Stomach (tissue), 4 donors: ENCODE measurements at regions not wholly inside any gene's neighbourhood (a gene's known extent, or its start where the extent isn't known, plus 50 kb on each side); places are given as distances from the start of the nearest gene placed in this dataset.

Experiments used
- CTCF ChIP-seq, 7 experiments: fragments of 450-650 bp in 4 of 7; fragments of 200-600 bp in 3 of 7; sonication (generic) in 3 of 7; IDR thresholded peaks; one replicate each; pipeline ENCODE4 v1.5.1; 2016 to 2019; ENCODE audit warnings: antibody characterized with exemption in 7 of 7, control low read depth in 2 of 7, mild to moderate bottlenecking in 1 of 7
- EP300 ChIP-seq: sonication (generic); formaldehyde crosslinking; IDR thresholded peaks from one replicate; pipeline ENCODE4 v1.6.1; 2017; ENCODE audit warnings: antibody characterized with exemption

- TF ChIP-seq CTCF (IDR thresholded peaks at IDR 0.05) (no peak), EP300 (no peak)
Measured at GRCh38 chr5:13591621-13592020, 352.9 kb downstream of the DNAH5 start.
